ENCODE measurements at regions not wholly inside any gene's neighbourhood (a gene's known extent, or its start where the extent isn't known, plus 50 kb on each side); places are given as distances from the start of the nearest gene placed in this dataset.

- TF ChIP-seq EZH2 (IDR thresholded peaks at IDR 0.05; ENCODE audit: borderline replicate concordance, low read depth, low read length, severe bottlenecking) (no peak), CTCF (IDR thresholded peaks at IDR 0.05; ENCODE audit: borderline replicate concordance, extremely low read depth, low read length, poor library complexity, severe bottlenecking) (no peak)
Observed at GRCh38 chr11:45378516-45378915, 92.4 kb upstream of the SYT13 start.

All from DND-41 (cell line).